GM12891 (cell line): ENCODE measurements at regions not wholly inside any gene's neighbourhood (a gene's known extent, or its start where the extent isn't known, plus 50 kb on each side); places are given as distances from the start of the nearest gene placed in this dataset.

Experiments used
- POLR2A ChIP-seq: IDR thresholded peaks from 2 replicates; pipeline ENCODE4 v1.6.1; 2011; ENCODE audit warnings: low read depth, low read length, control low read depth
- POLR2AphosphoS5 ChIP-seq: IDR thresholded peaks from 2 replicates; pipeline ENCODE4 v1.6.1; 2011; ENCODE audit warnings: low read depth, low read length, control low read depth
- SPI1 ChIP-seq: IDR thresholded peaks from 2 replicates; pipeline ENCODE4 v1.6.1; 2011; ENCODE audit warnings: low read depth, low read length, control low read depth

DNA sequence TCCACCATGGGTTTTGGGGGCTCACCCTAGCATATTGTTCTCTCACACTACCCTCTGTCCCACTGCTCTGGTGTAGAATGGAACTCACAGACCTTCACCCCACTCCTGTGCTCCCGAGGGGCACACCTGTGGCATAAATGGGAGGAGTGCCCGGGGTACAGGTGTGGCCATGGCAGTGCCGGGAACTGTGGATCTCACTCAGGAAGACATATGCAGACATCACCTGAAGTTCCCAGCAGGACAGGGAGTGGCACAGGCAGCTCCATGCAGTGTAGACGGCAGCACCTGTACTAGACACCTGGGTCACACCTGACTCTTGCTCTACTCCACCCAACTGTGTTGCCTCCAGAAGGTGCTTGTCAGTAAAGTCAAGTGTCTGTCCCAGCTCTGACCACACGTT, 57.6 kb upstream of the MRPS22 start:
- TF ChIP-seq POLR2A = no peak
- no peak for TF ChIP-seq POLR2AphosphoS5
- no peak for TF ChIP-seq SPI1
